Fibroblast of skin of abdomen (primary cell): ENCODE measurements at regions not wholly inside any gene's neighbourhood (a gene's known extent, or its start where the extent isn't known, plus 50 kb on each side); places are given as distances from the start of the nearest gene placed in this dataset.

Experiments
- DNase-seq: peaks from one replicate; pipeline ENCODE4 v3.0.0-alpha.2; 2013

DNA sequence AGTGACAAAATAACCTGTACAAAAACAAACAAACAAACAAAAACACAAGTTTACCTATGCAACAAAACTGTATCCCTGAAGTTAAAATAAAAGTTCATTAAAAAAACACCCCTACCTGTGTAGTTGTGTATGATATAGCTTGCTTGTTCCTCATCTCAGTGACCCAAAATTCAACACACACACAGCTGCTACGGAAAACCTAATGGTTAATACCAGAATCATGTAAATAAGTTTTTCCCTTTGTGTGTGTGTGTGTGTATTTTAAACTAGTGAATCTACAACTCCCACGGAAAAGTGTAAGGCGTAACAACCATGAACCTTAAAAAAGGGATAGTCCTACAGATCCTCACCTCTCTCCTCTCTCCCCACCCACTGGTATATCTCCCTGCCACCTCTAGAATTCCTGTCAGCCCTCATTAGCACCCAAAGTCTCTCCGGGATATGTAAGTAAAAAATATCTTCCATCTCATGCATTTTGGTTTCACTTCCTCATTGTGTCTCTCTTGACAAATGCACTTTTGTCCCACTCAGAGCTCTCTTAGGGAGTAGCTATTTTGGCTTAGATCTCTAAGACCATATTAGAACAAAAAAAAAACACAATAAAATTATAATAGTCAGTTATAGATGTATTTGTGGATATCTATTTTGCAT lies 2236.5 kb downstream of the PCDH9 start:
- DNase-seq: no peak

DNA sequence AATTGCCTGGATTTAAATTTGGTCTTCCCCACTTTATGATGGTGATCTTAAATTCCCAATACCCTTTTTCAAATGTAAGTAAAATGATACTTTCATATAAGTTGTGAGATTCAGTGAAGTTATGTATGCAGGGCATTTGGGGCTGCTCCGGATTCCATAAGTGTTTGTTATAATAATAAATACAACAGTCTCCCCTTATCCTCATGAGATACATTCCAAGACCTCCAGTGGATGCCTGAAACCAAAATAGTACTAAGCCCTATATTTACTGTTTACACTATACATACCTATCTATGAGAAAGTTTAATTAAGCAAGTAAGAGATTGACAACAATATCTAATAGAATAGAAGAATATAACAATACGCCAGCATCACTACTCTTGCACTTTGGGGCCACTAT lies 2237.8 kb downstream of the PCDH9 start:
- DNase-seq: peak; percentile 1

GRCh38 chr13:64985075-64985474 lies 2245.1 kb downstream of the PCDH9 start:
- DNase-seq: no peak

DNA sequence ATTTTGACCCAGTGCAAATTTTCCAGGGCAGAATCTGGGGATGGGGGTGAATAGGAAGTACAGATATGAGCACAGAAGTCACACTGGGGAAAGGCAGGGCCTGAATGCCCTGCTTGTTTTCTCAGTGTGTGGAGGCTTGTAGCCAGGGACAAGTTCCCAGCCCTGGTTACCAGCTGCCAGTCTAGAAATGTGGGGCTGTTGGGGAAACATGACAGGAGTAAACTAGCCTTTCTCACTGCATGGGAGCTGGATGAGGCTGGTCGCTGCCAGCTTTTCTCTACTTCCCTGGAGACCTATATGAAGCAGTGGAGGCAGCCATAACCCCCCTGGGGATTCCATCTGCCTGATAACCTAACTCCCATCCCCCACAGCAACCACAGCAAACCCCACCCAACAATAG lies 2267.7 kb downstream of the PCDH9 start:
- DNase-seq: no peak

DNA sequence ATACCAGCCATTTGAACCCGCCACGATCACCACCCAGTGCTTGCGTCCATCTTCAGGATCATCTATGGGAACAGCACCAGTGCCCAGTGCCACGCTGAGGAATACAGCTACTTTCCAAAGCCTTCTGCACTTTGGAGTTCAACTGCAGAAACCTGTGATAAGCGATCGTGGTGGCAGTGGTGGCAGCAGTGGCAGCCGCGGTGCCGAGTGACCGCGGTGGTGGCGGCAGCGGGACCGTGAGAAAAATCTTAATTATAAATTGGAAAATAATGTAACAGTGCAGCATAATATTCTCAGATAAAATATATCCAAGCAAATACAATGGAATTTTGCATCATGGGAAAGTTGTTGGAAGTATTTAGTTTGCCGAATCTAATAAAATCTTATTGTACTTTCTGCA lies 2270.9 kb downstream of the PCDH9 start:
- no peak for DNase-seq

DNA sequence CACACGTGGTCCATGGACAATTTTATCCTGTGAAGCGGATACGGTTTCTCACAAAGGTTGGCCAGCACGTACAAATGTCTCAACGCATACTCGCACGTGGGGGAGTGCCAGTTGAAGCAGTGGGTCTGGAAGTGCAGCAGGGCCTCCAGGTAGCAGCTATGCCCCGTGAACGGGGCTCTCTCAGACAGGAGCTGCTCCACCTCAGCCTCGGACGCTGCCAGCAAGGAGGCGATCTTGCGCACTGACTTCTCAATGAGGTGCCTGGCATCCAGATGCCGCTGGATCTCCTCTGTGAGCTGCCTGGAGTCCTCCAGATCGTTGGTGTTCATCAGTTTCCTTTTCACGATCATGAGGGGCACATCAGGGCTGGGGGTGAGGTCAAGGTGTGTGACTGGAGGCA lies 2272.0 kb downstream of the PCDH9 start:
- DNase-seq: no peak

GRCh38 chr13:64938660-64939059 lies 2291.5 kb downstream of the PCDH9 start:
- DNase-seq: no peak

- no peak for DNase-seq
These were observed 2292.8 kb downstream of the PCDH9 start for GRCh38 chr13:64937302-64937701.

- no peak for DNase-seq
These were observed 2293.3 kb downstream of the PCDH9 start for GRCh38 chr13:64936879-64937278.

- no peak for DNase-seq
These were observed 2294.7 kb downstream of the PCDH9 start for GRCh38 chr13:64935441-64935840.

DNA sequence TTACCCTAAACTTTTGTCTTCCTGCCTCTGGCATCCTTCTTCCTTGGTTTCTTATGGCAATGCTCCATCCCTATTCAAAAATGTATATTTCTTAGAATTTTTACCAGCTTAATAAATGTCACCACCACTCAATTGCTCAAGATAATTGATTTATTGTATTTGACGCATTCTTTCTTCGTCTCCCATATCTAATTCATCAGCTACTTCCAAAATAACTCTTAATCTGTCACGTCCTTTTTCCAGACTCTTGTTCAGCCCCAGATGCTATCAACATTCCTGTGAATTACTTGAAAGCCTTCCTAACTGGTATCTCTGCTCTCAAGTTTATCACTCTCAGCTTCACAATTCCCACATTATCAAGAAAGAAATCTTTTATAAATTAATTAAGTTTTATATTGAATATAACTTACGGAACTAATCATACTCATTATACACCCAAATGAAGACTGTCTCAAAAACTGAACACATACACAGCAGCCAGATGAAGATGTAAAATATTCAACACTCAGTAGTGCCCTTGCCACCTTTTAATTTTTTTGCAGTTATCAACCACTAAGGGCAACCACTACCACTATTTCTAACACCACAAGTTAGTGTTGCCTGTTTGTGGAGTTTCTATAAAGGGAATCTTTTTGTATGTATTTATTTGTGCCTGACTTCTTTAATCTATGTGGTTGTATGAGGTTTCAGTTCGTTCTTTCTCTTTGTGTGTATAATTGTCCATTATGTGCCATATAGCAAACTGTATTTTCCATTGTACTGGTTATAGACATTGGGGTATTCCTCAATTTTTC lies 2295.4 kb downstream of the PCDH9 start:
- DNase-seq: no peak

GRCh38 chr13:64930636-64931035 lies 2299.5 kb downstream of the PCDH9 start:
- no peak for DNase-seq

DNA sequence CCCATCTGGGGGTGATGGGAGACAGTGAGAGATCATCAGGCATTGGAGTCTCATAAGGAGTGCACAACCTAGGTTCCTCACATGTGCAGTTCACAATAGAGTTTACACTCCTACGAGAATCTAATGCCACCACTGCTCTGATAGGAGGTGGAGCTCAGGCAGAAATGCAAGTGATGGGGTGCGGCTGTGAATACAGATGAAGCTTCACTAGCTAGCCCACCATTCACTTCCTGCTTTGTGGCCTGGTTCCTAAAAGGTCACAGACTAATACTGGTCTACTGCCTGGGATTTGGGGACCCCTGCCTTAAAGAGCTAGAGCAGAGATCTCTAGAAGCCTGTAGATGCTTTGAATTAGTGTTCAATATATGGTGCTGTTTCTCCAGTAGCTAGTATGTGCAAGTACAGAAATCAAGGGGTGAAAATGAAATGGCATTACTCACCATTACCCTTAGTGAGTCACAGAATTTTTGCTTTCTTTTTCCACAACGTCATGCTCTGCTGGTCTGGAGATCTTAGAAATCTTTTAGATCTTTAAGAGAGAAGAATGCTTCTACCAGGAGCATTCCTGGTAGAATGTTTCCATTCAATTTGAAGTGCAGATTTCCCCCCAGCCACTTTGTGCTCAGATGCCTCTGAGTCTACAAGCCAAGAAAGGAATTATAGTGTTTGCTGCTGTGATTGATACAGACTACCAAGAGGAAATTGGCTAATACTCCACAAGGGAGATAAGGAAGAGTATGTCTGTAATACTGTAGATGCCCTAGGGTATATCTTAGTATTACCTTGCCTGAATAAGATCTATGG lies 2301.2 kb downstream of the PCDH9 start:
- peak; percentile 87 for DNase-seq

GRCh38 chr13:64925727-64926126 lies 2304.4 kb downstream of the PCDH9 start:
- DNase-seq: no peak

- peak; percentile 19 for DNase-seq
These were observed 2304.9 kb downstream of the PCDH9 start for GRCh38 chr13:64925284-64925683.

- no peak for DNase-seq
These were observed 2305.7 kb downstream of the PCDH9 start for GRCh38 chr13:64924401-64924800.

GRCh38 chr13:64917566-64917965 lies 2312.6 kb downstream of the PCDH9 start:
- DNase-seq: peak; percentile 23

GRCh38 chr13:64912141-64912540 lies 2318.0 kb downstream of the PCDH9 start:
- DNase-seq: peak; percentile 84

DNA sequence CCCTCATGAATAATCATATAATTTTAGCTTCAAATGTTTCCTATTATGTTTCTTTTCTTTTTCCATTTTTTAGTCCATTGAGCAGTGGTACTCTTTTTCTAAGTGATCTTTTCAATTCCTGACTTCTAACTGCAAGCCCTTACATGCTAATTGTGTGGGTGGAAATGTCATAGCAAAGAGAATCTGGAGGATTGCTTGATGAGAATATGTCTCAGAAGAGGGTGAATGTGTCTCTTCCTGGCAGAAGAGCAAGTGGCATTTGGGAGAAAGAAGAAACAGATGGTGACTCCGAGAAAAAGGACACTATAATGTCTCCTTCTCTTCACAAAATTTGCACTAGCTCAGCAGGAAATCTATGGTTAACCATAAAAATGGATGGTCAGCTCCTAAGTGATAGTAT lies 2320.0 kb downstream of the PCDH9 start:
- DNase-seq: no peak

- DNase-seq: no peak
These were observed 2321.0 kb downstream of the PCDH9 start for GRCh38 chr13:64909184-64909583.

- DNase-seq: no peak
These were observed 2330.1 kb downstream of the PCDH9 start for GRCh38 chr13:64900039-64900438.

DNA sequence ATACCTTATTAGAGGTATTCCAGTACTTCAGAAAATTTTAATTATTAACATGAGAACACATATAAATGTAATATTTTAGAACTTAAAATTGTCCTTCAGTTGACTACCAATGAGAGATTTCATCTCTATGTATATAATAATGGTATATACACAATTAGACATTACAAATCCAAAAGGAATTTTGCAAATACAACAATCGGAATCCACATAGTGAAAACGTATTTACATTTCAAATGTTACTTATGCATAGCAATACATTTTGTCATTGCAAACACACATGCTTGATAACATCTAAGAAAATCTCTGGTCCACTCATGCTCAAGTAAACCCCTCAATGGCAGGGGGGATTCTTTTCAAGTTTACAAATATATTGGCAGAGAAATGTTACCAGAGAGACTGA lies 2345.2 kb downstream of the PCDH9 start:
- peak; percentile 1 for DNase-seq

DNA sequence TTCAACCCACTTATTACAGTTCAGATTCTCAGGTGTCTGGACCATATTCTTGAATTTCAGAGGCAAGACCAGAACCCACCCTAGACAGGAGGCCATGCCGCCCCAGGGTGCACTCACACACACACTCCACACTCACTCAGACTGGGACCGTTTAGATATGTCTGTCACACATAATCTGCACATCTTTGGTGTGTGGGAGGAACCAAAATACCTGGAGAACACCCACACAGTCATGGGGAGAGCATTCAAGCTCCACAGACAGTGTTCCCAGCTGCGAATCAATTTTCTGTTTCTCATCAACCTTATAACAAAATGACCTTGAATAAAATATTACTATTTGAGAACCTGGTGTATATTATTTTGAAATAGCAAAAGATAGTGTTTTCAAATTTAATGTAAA lies 2353.0 kb downstream of the PCDH9 start:
- no peak for DNase-seq

- no peak for DNase-seq
These were observed 2358.4 kb downstream of the PCDH9 start for GRCh38 chr13:64871742-64872141.
